ENCODE measurements at regions not wholly inside any gene's neighbourhood (a gene's known extent, or its start where the extent isn't known, plus 50 kb on each side); places are given as distances from the start of the nearest gene placed in this dataset.

DNA sequence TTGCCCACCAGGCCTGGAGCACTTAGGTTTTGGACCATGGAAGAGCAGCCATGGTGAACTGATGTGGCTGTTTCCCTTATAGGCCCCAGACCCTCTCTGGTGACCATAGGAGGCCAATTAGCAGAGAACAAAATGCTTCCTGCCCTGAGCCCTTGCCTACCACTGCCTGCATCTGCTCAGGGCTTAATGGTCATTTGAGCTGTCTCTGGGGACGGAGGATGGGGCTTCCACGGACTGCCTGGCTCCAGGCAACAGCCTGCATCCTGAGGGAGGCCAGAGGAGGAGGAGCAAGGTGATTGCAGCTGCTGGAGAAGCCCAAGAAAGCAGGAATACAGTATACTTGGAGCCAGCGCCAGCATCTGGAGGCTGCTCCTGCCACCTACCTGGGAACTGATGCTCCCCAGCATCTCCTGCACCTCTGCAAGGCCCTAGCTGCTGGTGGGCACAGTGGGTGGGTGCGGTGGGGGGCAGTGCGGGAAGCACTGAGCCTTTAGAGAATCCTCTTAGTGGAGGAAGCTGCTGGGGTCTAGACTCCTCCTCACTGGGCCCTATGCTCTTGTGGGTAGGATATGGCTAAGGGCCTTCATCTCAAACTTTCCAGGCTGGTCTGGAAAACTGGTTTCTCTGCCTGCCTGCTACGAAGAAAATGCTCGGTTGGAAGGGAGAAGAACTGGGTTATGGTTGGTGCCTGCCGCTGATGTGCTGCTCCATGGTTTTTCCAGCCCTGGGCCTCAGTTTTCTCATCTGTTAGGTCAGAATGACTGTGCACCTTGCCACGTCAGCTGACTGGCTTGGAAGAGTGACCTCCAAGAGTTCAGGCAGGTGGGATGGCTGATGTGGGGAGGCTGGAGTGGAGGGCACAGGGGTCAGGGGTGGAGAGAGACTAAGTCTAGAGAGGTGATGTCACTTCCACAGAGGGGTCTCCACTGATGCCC, 158.8 kb upstream of the PJA1 start:
- RAD21 ChIA-PET (ENCODE audit: low non-redundant PET in 1 of 2, low total read pairs in 2 of 2, uncharacterized antibody in 2 of 2, unreplicated experiment in 2 of 2) = no interaction called here

More for the DNA sequence above, 158.8 kb upstream of the PJA1 start:
- DNase-seq (ENCODE audit: low read depth, low spot score) (no peak), ATAC-seq (no peak)
- Histone ChIP-seq H3K9me3 (ENCODE audit: control insufficient read depth in 1 of 2, insufficient read depth in 1 of 2, low read depth in 1 of 2, low read length in 2 of 2) (no peaks in the 10 kb centered on the region), H4K20me1 (ENCODE audit: insufficient read depth) (no peaks in the 10 kb centered on the region), H3K9ac (ENCODE audit: low read length) (no peak overlapping the region), H3K27me3 (ENCODE audit: insufficient read depth, low read length) (no peaks in the 10 kb centered on the region), H2AFZ (ENCODE audit: low read depth, low read length, poor library complexity, severe bottlenecking) (no peak overlapping the region), H3K4me2 (ENCODE audit: low read length) (no peak overlapping the region), H3K9me2 (ENCODE audit: insufficient read depth) (no peaks in the 10 kb centered on the region), H3K4me3 (replicated peaks in 1 of 2; ENCODE audit: low read depth in 1 of 2, low read length in 2 of 2) (no peak overlapping the region), H3K27ac (ENCODE audit: low read depth, low read length) (no peak overlapping the region), H3K36me3 (ENCODE audit: control insufficient read depth in 1 of 2, insufficient read depth in 2 of 2, low read length in 2 of 2) (no peaks in the 10 kb centered on the region), H3K4me1 (ENCODE audit: control insufficient read depth in 1 of 2, insufficient read depth in 2 of 2, low read length in 2 of 2) (no peaks in the 10 kb centered on the region), H3K79me2 (ENCODE audit: insufficient read depth, low read length) (no peaks in the 10 kb centered on the region)
- intact Hi-C loops (cut with micrococcal nuclease) = no loop called here
- TF ChIP-seq, protein P1, sequence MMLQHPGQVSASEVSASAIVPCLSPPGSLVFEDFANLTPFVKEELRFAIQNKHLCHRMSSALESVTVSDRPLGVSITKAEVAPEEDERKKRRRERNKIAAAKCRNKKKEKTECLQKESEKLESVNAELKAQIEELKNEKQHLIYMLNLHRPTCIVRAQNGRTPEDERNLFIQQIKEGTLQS (IDR thresholded peaks at IDR 0.05) = no peak
- TF ChIP-seq, protein P2, sequence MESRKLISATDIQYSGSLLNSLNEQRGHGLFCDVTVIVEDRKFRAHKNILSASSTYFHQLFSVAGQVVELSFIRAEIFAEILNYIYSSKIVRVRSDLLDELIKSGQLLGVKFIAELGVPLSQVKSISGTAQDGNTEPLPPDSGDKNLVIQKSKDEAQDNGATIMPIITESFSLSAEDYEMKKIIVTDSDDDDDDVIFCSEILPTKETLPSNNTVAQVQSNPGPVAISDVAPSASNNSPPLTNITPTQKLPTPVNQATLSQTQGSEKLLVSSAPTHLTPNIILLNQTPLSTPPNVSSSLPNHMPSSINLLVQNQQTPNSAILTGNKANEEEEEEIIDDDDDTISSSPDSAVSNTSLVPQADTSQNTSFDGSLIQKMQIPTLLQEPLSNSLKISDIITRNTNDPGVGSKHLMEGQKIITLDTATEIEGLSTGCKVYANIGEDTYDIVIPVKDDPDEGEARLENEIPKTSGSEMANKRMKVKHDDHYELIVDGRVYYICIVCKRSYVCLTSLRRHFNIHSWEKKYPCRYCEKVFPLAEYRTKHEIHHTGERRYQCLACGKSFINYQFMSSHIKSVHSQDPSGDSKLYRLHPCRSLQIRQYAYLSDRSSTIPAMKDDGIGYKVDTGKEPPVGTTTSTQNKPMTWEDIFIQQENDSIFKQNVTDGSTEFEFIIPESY (IDR thresholded peaks at IDR 0.05; ENCODE audit: extremely low read depth, insufficient replicate concordance, low read length) = no peak
- no peak for TF ChIP-seq SRF (IDR thresholded peaks at IDR 0.05; ENCODE audit: low read depth)
- TF ChIP-seq JUND (IDR thresholded peaks at IDR 0.05) = no peak
- no peak for TF ChIP-seq SIN3A (IDR thresholded peaks at IDR 0.05; ENCODE audit: low read depth)
- no peak for TF ChIP-seq CEBPB (IDR thresholded peaks at IDR 0.05; ENCODE audit: low read depth)
- TF ChIP-seq ZFX (IDR thresholded peaks at IDR 0.05) = no peak
- TF ChIP-seq, protein P3, sequence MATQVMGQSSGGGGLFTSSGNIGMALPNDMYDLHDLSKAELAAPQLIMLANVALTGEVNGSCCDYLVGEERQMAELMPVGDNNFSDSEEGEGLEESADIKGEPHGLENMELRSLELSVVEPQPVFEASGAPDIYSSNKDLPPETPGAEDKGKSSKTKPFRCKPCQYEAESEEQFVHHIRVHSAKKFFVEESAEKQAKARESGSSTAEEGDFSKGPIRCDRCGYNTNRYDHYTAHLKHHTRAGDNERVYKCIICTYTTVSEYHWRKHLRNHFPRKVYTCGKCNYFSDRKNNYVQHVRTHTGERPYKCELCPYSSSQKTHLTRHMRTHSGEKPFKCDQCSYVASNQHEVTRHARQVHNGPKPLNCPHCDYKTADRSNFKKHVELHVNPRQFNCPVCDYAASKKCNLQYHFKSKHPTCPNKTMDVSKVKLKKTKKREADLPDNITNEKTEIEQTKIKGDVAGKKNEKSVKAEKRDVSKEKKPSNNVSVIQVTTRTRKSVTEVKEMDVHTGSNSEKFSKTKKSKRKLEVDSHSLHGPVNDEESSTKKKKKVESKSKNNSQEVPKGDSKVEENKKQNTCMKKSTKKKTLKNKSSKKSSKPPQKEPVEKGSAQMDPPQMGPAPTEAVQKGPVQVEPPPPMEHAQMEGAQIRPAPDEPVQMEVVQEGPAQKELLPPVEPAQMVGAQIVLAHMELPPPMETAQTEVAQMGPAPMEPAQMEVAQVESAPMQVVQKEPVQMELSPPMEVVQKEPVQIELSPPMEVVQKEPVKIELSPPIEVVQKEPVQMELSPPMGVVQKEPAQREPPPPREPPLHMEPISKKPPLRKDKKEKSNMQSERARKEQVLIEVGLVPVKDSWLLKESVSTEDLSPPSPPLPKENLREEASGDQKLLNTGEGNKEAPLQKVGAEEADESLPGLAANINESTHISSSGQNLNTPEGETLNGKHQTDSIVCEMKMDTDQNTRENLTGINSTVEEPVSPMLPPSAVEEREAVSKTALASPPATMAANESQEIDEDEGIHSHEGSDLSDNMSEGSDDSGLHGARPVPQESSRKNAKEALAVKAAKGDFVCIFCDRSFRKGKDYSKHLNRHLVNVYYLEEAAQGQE (IDR thresholded peaks at IDR 0.05; ENCODE audit: low read depth) = no peak
- no peak for TF ChIP-seq ELF1 (IDR thresholded peaks at IDR 0.05; ENCODE audit: borderline replicate concordance, low read depth)
- TF ChIP-seq EGR1 (IDR thresholded peaks at IDR 0.05; ENCODE audit: low read depth) = no peak
- TF ChIP-seq POLR2AphosphoS5 (IDR thresholded peaks at IDR 0.05; ENCODE audit: low read depth, low read length) = no peak
- TF ChIP-seq POLR2A (IDR thresholded peaks at IDR 0.05; ENCODE audit: borderline replicate concordance, extremely low read depth, insufficient read depth, insufficient read length) = no peak
- BruUV-seq (replicated peaks) = no TSS peak
- ChIA-PET POLR2A (no interaction called here), CTCF (no interaction called here)
